ES-I3 (cell line): ENCODE measurements at regions not wholly inside any gene's neighbourhood (a gene's known extent, or its start where the extent isn't known, plus 50 kb on each side); places are given as distances from the start of the nearest gene placed in this dataset.

Experiments used
- H3K36me3 ChIP-seq: 2 replicates; pipeline ENCODE4 v1.6.1; 2013; ENCODE audit warnings: mild to moderate bottlenecking, low read length, control low read depth, moderate library complexity; ENCODE audit not compliant: insufficient read depth
- H3K4me1 ChIP-seq: 2 replicates; pipeline ENCODE4 v1.6.1; 2013; ENCODE audit warnings: mild to moderate bottlenecking, control low read depth, low read length; ENCODE audit not compliant: insufficient read depth
- H3K9ac ChIP-seq: 2 replicates; pipeline ENCODE4 v1.6.1; 2013; ENCODE audit warnings: low read depth, mild to moderate bottlenecking, low read length, moderate library complexity
- H3K9me3 ChIP-seq: 2 replicates; pipeline ENCODE4 v1.6.1; 2013; ENCODE audit warnings: mild to moderate bottlenecking, low read length, moderate library complexity; ENCODE audit not compliant: control insufficient read depth, insufficient read depth

DNA sequence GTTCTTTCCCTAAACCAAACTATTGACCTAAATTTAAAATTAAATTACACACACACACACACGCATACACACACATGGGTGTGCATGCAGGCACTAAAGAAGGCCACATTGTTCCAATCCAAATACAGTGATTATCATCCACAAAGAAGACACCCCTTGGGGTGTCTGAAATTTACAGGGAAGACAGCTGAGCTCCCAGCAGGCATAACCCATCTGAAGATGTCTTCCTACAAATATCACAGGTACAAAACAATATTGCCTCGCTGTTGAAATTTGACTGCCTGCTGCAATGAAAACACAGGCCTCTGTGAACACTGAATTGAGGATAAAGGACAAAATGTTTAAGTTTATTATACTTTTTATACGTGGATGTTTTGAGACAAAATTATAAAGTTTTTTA lies 50.2 kb upstream of the SLC7A11 start:
- no peak overlapping the region for H3K9ac ChIP-seq
- no peaks in the 10 kb centered on the region for H3K4me1 ChIP-seq

More for the DNA sequence above, 50.2 kb upstream of the SLC7A11 start:
- no peaks in the 10 kb centered on the region for H3K9me3 ChIP-seq
- H3K36me3 ChIP-seq: no peaks in the 10 kb centered on the region
